H9 (cell line): ENCODE measurements at regions not wholly inside any gene's neighbourhood (a gene's known extent, or its start where the extent isn't known, plus 50 kb on each side); places are given as distances from the start of the nearest gene placed in this dataset.

ENCODE experiments used
- DNase-seq: peaks from one replicate; pipeline ENCODE4 v3.0.0-alpha.2; 2017
- H2AFZ ChIP-seq: one replicate; pipeline ENCODE4 v1.6.1; 2013; ENCODE audit warnings: mild to moderate bottlenecking, low read length, control low read depth, moderate library complexity
- H2AK5ac ChIP-seq: 2 replicates; pipeline ENCODE4 v1.6.1; 2013; ENCODE audit warnings: low read length, control low read depth, mixed read lengths; ENCODE audit not compliant: insufficient read length
- H2BK120ac ChIP-seq: one replicate; pipeline ENCODE4 v1.6.1; 2013; ENCODE audit warnings: low read depth, mild to moderate bottlenecking, low read length, control low read depth, inconsistent platforms; ENCODE audit not compliant: poor library complexity, severe bottlenecking
- H2BK12ac ChIP-seq: 2 replicates; pipeline ENCODE4 v1.6.1; 2013; ENCODE audit warnings: low read length, control low read depth, mixed read lengths, low read depth; ENCODE audit not compliant: insufficient read length
- H2BK15ac ChIP-seq: 2 replicates; pipeline ENCODE4 v1.6.1; 2013; ENCODE audit warnings: low read depth, low read length, control low read depth
- H2BK20ac ChIP-seq: one replicate; pipeline ENCODE4 v1.6.1; 2013; ENCODE audit warnings: low read depth, mild to moderate bottlenecking, low read length, control low read depth, inconsistent platforms; ENCODE audit not compliant: poor library complexity, severe bottlenecking
- H2BK5ac ChIP-seq: 2 replicates; pipeline ENCODE4 v1.6.1; 2013; ENCODE audit warnings: low read length, control low read depth, mixed read lengths; ENCODE audit not compliant: insufficient read length
- H3K14ac ChIP-seq: 2 replicates; pipeline ENCODE4 v1.6.1; 2013; ENCODE audit warnings: low read length, control low read depth; ENCODE audit not compliant: insufficient read depth
- H3K18ac ChIP-seq: 2 replicates; pipeline ENCODE4 v1.6.1; 2013; ENCODE audit warnings: low read depth, mild to moderate bottlenecking, mixed read lengths, low read length, control low read depth; ENCODE audit not compliant: insufficient read length
- H3K23ac ChIP-seq: 2 replicates; pipeline ENCODE4 v1.6.1; 2013; ENCODE audit warnings: low read length, control low read depth, mixed read lengths, low read depth; ENCODE audit not compliant: insufficient read length
- H3K23me2 ChIP-seq: 2 replicates; pipeline ENCODE4 v1.6.1; 2013; ENCODE audit warnings: low read depth, mild to moderate bottlenecking, mixed read lengths, low read length, control low read depth; ENCODE audit not compliant: insufficient read length, poor library complexity, severe bottlenecking
- H3K27ac ChIP-seq: 2 replicates; pipeline ENCODE4 v1.5.1; 2013; ENCODE audit warnings: low read length, control low read depth, mixed read lengths, low read depth; ENCODE audit not compliant: insufficient read length
- H3K27me3 ChIP-seq: 2 replicates; pipeline ENCODE4 v1.6.1; 2013; ENCODE audit warnings: low read length, control low read depth, inconsistent platforms; ENCODE audit not compliant: insufficient read depth
- H3K4ac ChIP-seq: 2 replicates; pipeline ENCODE4 v1.6.1; 2013; ENCODE audit warnings: low read depth, mild to moderate bottlenecking, control low read depth, inconsistent platforms, low read length, moderate library complexity
- H3K4me1 ChIP-seq: 2 replicates; pipeline ENCODE4 v1.6.1; 2013; ENCODE audit warnings: low read length, control low read depth, inconsistent platforms; ENCODE audit not compliant: insufficient read depth
- H3K4me2 ChIP-seq: 2 replicates; pipeline ENCODE4 v1.6.1; 2013; ENCODE audit warnings: low read length, control low read depth, mixed read lengths; ENCODE audit not compliant: insufficient read length, insufficient read depth
- H3K56ac ChIP-seq: 2 replicates; pipeline ENCODE4 v1.6.1; 2013; ENCODE audit warnings: low read depth, mild to moderate bottlenecking, mixed read lengths, low read length, control low read depth; ENCODE audit not compliant: insufficient read length
- H3K79me1 ChIP-seq: 2 replicates; pipeline ENCODE4 v1.6.1; 2013; ENCODE audit warnings: low read depth, mild to moderate bottlenecking, moderate library complexity, low read length, control low read depth, inconsistent platforms; ENCODE audit not compliant: insufficient read depth, poor library complexity, severe bottlenecking
- H3K79me2 ChIP-seq: 2 replicates; pipeline ENCODE4 v1.6.1; 2013; ENCODE audit warnings: low read length, control low read depth, inconsistent platforms; ENCODE audit not compliant: insufficient read depth
- H3K9ac ChIP-seq: 2 replicates; pipeline ENCODE4 v1.6.1; 2013; ENCODE audit warnings: low read length, control low read depth, mixed read lengths; ENCODE audit not compliant: insufficient read length; ENCODE audit errors: extremely low read depth
- H3K9me3 ChIP-seq: one replicate; pipeline ENCODE4 v1.6.1; 2013; ENCODE audit warnings: low read depth, low read length, inconsistent platforms; ENCODE audit not compliant: control insufficient read depth
- H3T11ph ChIP-seq: one replicate; pipeline ENCODE4 v1.6.1; 2013; ENCODE audit warnings: mild to moderate bottlenecking, low read length, control low read depth, inconsistent platforms
- H4K20me1 ChIP-seq: one replicate; pipeline ENCODE4 v1.6.1; 2013; ENCODE audit not compliant: control insufficient read depth, insufficient read length, insufficient read depth
- H4K5ac ChIP-seq: 2 replicates; pipeline ENCODE4 v1.6.1; 2013; ENCODE audit warnings: low read depth, mild to moderate bottlenecking, mixed read lengths, low read length, control low read depth; ENCODE audit not compliant: insufficient read length
- H4K8ac ChIP-seq: replicated peaks from 2 replicates; pipeline ENCODE4 v1.6.1; 2013; ENCODE audit warnings: low read length, control low read depth, mixed read lengths, low read depth; ENCODE audit not compliant: insufficient read length
- H4K91ac ChIP-seq: 2 replicates; pipeline ENCODE4 v1.6.1; 2013; ENCODE audit warnings: low read depth, mild to moderate bottlenecking, moderate library complexity, mixed read lengths, low read length, control low read depth; ENCODE audit not compliant: insufficient read length
- H3K27ac Mint-ChIP-seq, 3 experiments: 2 replicates in 2 of 3; 3 replicates in 1 of 3; pipeline ENCODE4 v1.8.0; 2020 to 2021; ENCODE audit warnings: mixed read lengths in 3 of 3, mild to moderate bottlenecking in 1 of 3, moderate library complexity in 1 of 3
- H3K27me3 Mint-ChIP-seq: 2 replicates; pipeline ENCODE4 v1.8.0; 2021; ENCODE audit warnings: low read depth, mild to moderate bottlenecking, moderate library complexity, mixed read lengths
- H3K36me3 Mint-ChIP-seq, 3 experiments: 2 replicates in 2 of 3; 3 replicates in 1 of 3; pipeline ENCODE4 v1.8.0; 2020 to 2021; ENCODE audit warnings: low read depth in 3 of 3, mixed read lengths in 3 of 3; ENCODE audit not compliant: insufficient read depth in 1 of 3
- H3K4me1 Mint-ChIP-seq, 2 experiments: 2 replicates each; pipeline ENCODE4 v1.8.0; 2020; ENCODE audit warnings: mixed read lengths in 2 of 2
- H3K4me3 Mint-ChIP-seq, 2 experiments: 2 replicates in 1 of 2; 3 replicates in 1 of 2; pipeline ENCODE4 v1.8.0; 2020 to 2021; ENCODE audit warnings: mild to moderate bottlenecking in 2 of 2, mixed read lengths in 2 of 2, moderate library complexity in 1 of 2
- H3K9me3 Mint-ChIP-seq, 2 experiments: 2 replicates in 1 of 2; 3 replicates in 1 of 2; pipeline ENCODE4 v1.8.0; 2020; ENCODE audit warnings: mild to moderate bottlenecking in 2 of 2, mixed read lengths in 2 of 2, moderate library complexity in 1 of 2
- CTCF ChIP-seq: fragments of 200-600 bp; sonication (generic); conservative IDR thresholded peaks from 3 replicates; pipeline ENCODE4 v1.8.0; 2021; ENCODE audit warnings: antibody characterized with exemption, mild to moderate bottlenecking
- WGBS: extraction: QIAGEN DNeasy Blood & Tissue Kit; methylation state at CpG from one replicate; pipeline ENCODE4 v1.1.7; 2013; ENCODE audit warnings: missing lambda C conversion rate, low lambda C conversion rate, mixed read lengths; ENCODE audit not compliant: insufficient read length; ENCODE audit errors: extremely low coverage; 5-methylcytosine and 5-hydroxymethylcytosine counted together

GRCh38 chr20:60480950-60481742, 522.9 kb downstream of the CDH26 start:
- H3K14ac ChIP-seq = no peak overlapping the region
- H3K4me2 ChIP-seq = no peak overlapping the region
- H3K4me3 Mint-ChIP-seq = no peak overlapping the region
- H2BK12ac ChIP-seq = no peak overlapping the region
- H3K23me2 ChIP-seq = no peaks in the 10 kb centered on the region
- H3K4ac ChIP-seq = no peak overlapping the region
- peaks cover 25 to 27% of the 10 kb centered on the region in 2 experiments for H3K4me1 Mint-ChIP-seq
- H2BK20ac ChIP-seq = no peak overlapping the region
- peaks cover 8% of the 10 kb centered on the region for H3K27me3 Mint-ChIP-seq
- no peak overlapping the region for H2AFZ ChIP-seq
- H3K4me1 ChIP-seq = no peaks in the 10 kb centered on the region; the same call in 1 of the 2 replicates
- no CpG with 5 or more reads among the region's 25 CpGs for WGBS
- no peak overlapping the region for H4K91ac ChIP-seq
- no peak for TF ChIP-seq CTCF
- no peak overlapping the region for H4K5ac ChIP-seq
- H3K23ac ChIP-seq = no peak overlapping the region
- no peaks in the 10 kb centered on the region for H3K79me1 ChIP-seq
- no peak overlapping the region for H3K18ac ChIP-seq
- no peak overlapping the region for H4K8ac ChIP-seq
- no peaks in the 10 kb centered on the region for H3K27me3 ChIP-seq
- no peak overlapping the region for H3K56ac ChIP-seq
- no peak overlapping the region for H2BK5ac ChIP-seq
- H3K9ac ChIP-seq = no peak overlapping the region
- H3T11ph ChIP-seq = no peak overlapping the region
- no peaks in the 10 kb centered on the region for H3K79me2 ChIP-seq
- no peak overlapping the region for H3K27ac ChIP-seq
- H3K9me3 Mint-ChIP-seq = no peaks in the 10 kb centered on the region; a peak in 1 of 5 replicates
- no peaks in the 10 kb centered on the region for H3K9me3 ChIP-seq
- no peak overlapping the region for H2BK15ac ChIP-seq
- DNase-seq = no peak
- no peaks in the 10 kb centered on the region for H4K20me1 ChIP-seq
- H3K27ac Mint-ChIP-seq = no peak overlapping the region; a peak in 2 of 7 replicates
- H2BK120ac ChIP-seq = no peak overlapping the region
- H2AK5ac ChIP-seq = no peak overlapping the region
- 0 out of 7 replicates have a peak, but pooled peaks cover 0 to 2% (median 0%) of the 10 kb centered on the region in 3 experiments for H3K36me3 Mint-ChIP-seq
